Ecto neural progenitor cell (in vitro differentiated cells): ENCODE measurements at regions not wholly inside any gene's neighbourhood (a gene's known extent, or its start where the extent isn't known, plus 50 kb on each side); places are given as distances from the start of the nearest gene placed in this dataset.

Source experiments
- DNase-seq: peaks from one replicate; pipeline ENCODE4 v3.0.0-alpha.2; 2018; ENCODE audit warnings: low spot score

- DNase-seq = no peak
Observed at GRCh38 chr13:80235967-80236302, 105.0 kb downstream of the SPRY2 start.

GRCh38 chr13:80235166-80235966, 105.6 kb downstream of the SPRY2 start:
- DNase-seq = no peak

- no peak for DNase-seq
Observed at GRCh38 chr13:80227645-80228044, 113.3 kb downstream of the SPRY2 start.

GRCh38 chr13:80226645-80227044, 114.3 kb downstream of the SPRY2 start:
- no peak for DNase-seq

- DNase-seq = no peak
Observed at GRCh38 chr13:80224468-80224867, 116.5 kb downstream of the SPRY2 start.

- no peak for DNase-seq
Observed at GRCh38 chr13:80217614-80218456, 123.1 kb downstream of the SPRY2 start.

- no peak for DNase-seq
Observed at GRCh38 chr13:80215368-80215767, 125.6 kb downstream of the SPRY2 start.

- DNase-seq = no peak
Observed at GRCh38 chr13:80214521-80214991, 126.4 kb downstream of the SPRY2 start.

- no peak for DNase-seq
Observed at GRCh38 chr13:80214050-80214449, 126.9 kb downstream of the SPRY2 start.

- DNase-seq = no peak
Observed at GRCh38 chr13:80213201-80213600, 127.7 kb downstream of the SPRY2 start.

GRCh38 chr13:80211566-80211965, 129.4 kb downstream of the SPRY2 start:
- DNase-seq = no peak

- no peak for DNase-seq
Observed at GRCh38 chr13:80204642-80205041, 136.3 kb downstream of the SPRY2 start.

GRCh38 chr13:80203496-80203895, 137.4 kb downstream of the SPRY2 start:
- no peak for DNase-seq

- DNase-seq = no peak
Observed at GRCh38 chr13:80201694-80202468, 139.0 kb downstream of the SPRY2 start.

GRCh38 chr13:80199585-80200292, 141.2 kb downstream of the SPRY2 start:
- no peak for DNase-seq

- no peak for DNase-seq
Observed at GRCh38 chr13:80199067-80199466, 141.9 kb downstream of the SPRY2 start.

GRCh38 chr13:80196756-80197155, 144.2 kb downstream of the SPRY2 start:
- no peak for DNase-seq

GRCh38 chr13:80195649-80196048, 145.3 kb downstream of the SPRY2 start:
- DNase-seq = no peak

- no peak for DNase-seq
Observed at GRCh38 chr13:80189889-80190597, 150.9 kb downstream of the SPRY2 start.

GRCh38 chr13:80180740-80181355, 160.1 kb downstream of the SPRY2 start:
- no peak for DNase-seq

- DNase-seq = no peak
Observed at GRCh38 chr13:80177327-80177726, 163.6 kb downstream of the SPRY2 start.
